Activated naive CD8-positive, alpha-beta T cell treated with anti-CD3 and anti-CD28 coated beads, Interleukin-2, amount 10 ng/mL, durations not matched to agents 7 days and 5 days (primary cell): ENCODE measurements at regions not wholly inside any gene's neighbourhood (a gene's known extent, or its start where the extent isn't known, plus 50 kb on each side); places are given as distances from the start of the nearest gene placed in this dataset.

ENCODE experiments used
- ATAC-seq: fragments of 150-1000 bp; cut with Tn5 transposase; one replicate; pipeline ENCODE4 v1.10.0; 2021; ENCODE audit warnings: low read depth, moderate library complexity
- POLR2A ChIA-PET: fragments of 350-600 bp; sonication (Branson Sonifier 250); formaldehyde crosslinking; loops from one replicate; lab custom pipeline; 2021; ENCODE audit warnings: antibody characterized with exemption; lab: Charles Lee
- DNase-seq: peaks from one replicate; pipeline ENCODE4 v3.0.0; 2021
- H3K27ac Mint-ChIP-seq: one replicate; pipeline ENCODE4 v1.8.0; 2022; ENCODE audit warnings: mild to moderate bottlenecking, mixed read lengths
- H3K27me3 Mint-ChIP-seq: one replicate; pipeline ENCODE4 v1.8.0; 2022; ENCODE audit warnings: mild to moderate bottlenecking, moderate library complexity, mixed read lengths
- H3K36me3 Mint-ChIP-seq: one replicate; pipeline ENCODE4 v1.8.0; 2021; ENCODE audit warnings: mild to moderate bottlenecking, mixed read lengths
- H3K4me1 Mint-ChIP-seq: one replicate; pipeline ENCODE4 v1.8.0; 2021; ENCODE audit warnings: mixed read lengths
- H3K4me3 Mint-ChIP-seq: one replicate; pipeline ENCODE4 v1.8.0; 2022; ENCODE audit warnings: mild to moderate bottlenecking, moderate library complexity, mixed read lengths
- H3K9me3 Mint-ChIP-seq: one replicate; pipeline ENCODE4 v1.8.0; 2021; ENCODE audit warnings: mixed read lengths

GRCh38 chr16:86459266-86459665, 51.1 kb upstream of the FOXF1 start:
- Mint-ChIP-seq H3K27ac (no peak overlapping the region), H3K9me3 (peaks cover 5% of the 10 kb centered on the region), H3K27me3 (peaks cover 8% of the 10 kb centered on the region), H3K4me1 (no peaks in the 10 kb centered on the region), H3K4me3 (no peak overlapping the region), H3K36me3 (peaks cover 3% of the 10 kb centered on the region)
- DNase-seq: no peak
- POLR2A ChIA-PET: no interaction called here
- no peak for ATAC-seq
